PC-3 (cell line): ENCODE measurements at regions not wholly inside any gene's neighbourhood (a gene's known extent, or its start where the extent isn't known, plus 50 kb on each side); places are given as distances from the start of the nearest gene placed in this dataset.

Experiments used
- ATAC-seq: fragments of 200-7000 bp; cut with Tn5 transposase; 2 replicates; pipeline ENCODE4 v1.9.1; 2020; ENCODE audit warnings: mild to moderate bottlenecking, moderate library complexity
- BruUV-seq: library from RNA; stranded (reverse); fragments of 400-500 nt; replicated peaks from 2 replicates; lab custom pipeline; 2021; lab: Mats Ljungman, UMichigan
- CTCF ChIA-PET: fragments of 300-600 bp; sonication (Branson Sonifier 250); formaldehyde crosslinking; loops from one replicate; lab custom pipeline; 2022; ENCODE audit warnings: antibody characterized with exemption; lab: Charles Lee
- POLR2A ChIA-PET: fragments of 300-600 bp; sonication (Branson Sonifier 250); formaldehyde crosslinking; loops from one replicate; lab custom pipeline; 2022; ENCODE audit warnings: antibody characterized with exemption; ENCODE audit not compliant: unreplicated experiment; lab: Charles Lee
- DNase-seq: peaks from one replicate; pipeline ENCODE4 v3.0.0-alpha.2; 2015
- H2AFZ ChIP-seq: fragments of 300-600 bp; sonication (generic); 2 replicates; pipeline ENCODE4 v1.6.0; 2016; ENCODE audit warnings: antibody characterized with exemption, low read length
- H3F3A ChIP-seq: fragments of 300-600 bp; sonication (generic); one replicate; pipeline ENCODE4 v1.6.0; 2017; ENCODE audit warnings: antibody characterized with exemption, low read length, control low read depth, mild to moderate bottlenecking; ENCODE audit not compliant: unreplicated experiment
- H3K27ac ChIP-seq: fragments of 300-600 bp; sonication (generic); 2 replicates; pipeline ENCODE4 v1.5.1; 2016; ENCODE audit warnings: mild to moderate bottlenecking, low read length
- H3K27me3 ChIP-seq: fragments of 300-600 bp; sonication (generic); 2 replicates; pipeline ENCODE4 v1.6.1; 2016; ENCODE audit warnings: low read length, mixed read lengths
- H3K36me3 ChIP-seq: fragments of 300-600 bp; sonication (generic); 2 replicates; pipeline ENCODE4 v1.6.1; 2016; ENCODE audit warnings: low read depth, mixed run types, low read length, mixed read lengths
- H3K4me1 ChIP-seq: fragments of 300-600 bp; sonication (generic); 2 replicates; pipeline ENCODE4 v1.5.1; 2016; ENCODE audit warnings: low read length; ENCODE audit not compliant: insufficient read depth
- H3K4me2 ChIP-seq: fragments of 300-600 bp; sonication (generic); 2 replicates; pipeline ENCODE4 v1.6.0; 2016; ENCODE audit warnings: low read length
- H3K4me3 ChIP-seq: fragments of 300-600 bp; sonication (generic); 2 replicates; pipeline ENCODE4 v1.5.1; 2016; ENCODE audit warnings: mild to moderate bottlenecking, low read length, mixed read lengths
- H3K79me2 ChIP-seq: fragments of 300-600 bp; sonication (generic); 2 replicates; pipeline ENCODE4 v1.6.1; 2017; ENCODE audit warnings: low read length, mixed read lengths
- H3K9ac ChIP-seq: fragments of 300-600 bp; sonication (generic); 2 replicates; pipeline ENCODE4 v1.6.0; 2016; ENCODE audit warnings: mild to moderate bottlenecking, low read length
- H3K9me2 ChIP-seq: fragments of 300-600 bp; sonication (generic); replicated peaks from 2 replicates; pipeline ENCODE4 v1.6.1; 2016; ENCODE audit warnings: mixed run types, low read length, mixed read lengths
- H3K9me3 ChIP-seq: fragments of 300-600 bp; sonication (generic); 2 replicates; pipeline ENCODE4 v1.6.1; 2016; ENCODE audit warnings: low read length, mixed read lengths
- H4K20me1 ChIP-seq: fragments of 300-600 bp; sonication (generic); 2 replicates; pipeline ENCODE4 v1.6.1; 2016; ENCODE audit warnings: low read length, mixed read lengths
- EZH2 ChIP-seq: fragments of 300-600 bp; sonication (generic); IDR thresholded peaks from one replicate; pipeline ENCODE4 v1.6.1; 2017; ENCODE audit warnings: antibody characterized with exemption, mild to moderate bottlenecking, low read length; ENCODE audit not compliant: unreplicated experiment
- EZH2phosphoT487 ChIP-seq: fragments of 300-600 bp; sonication (generic); IDR thresholded peaks from 2 replicates; pipeline ENCODE4 v1.6.1; 2018; ENCODE audit warnings: mild to moderate bottlenecking, antibody characterized with exemption, low read length, borderline replicate concordance
- intact Hi-C: fragments of 100-400 bp; cut with micrococcal nuclease; formaldehyde crosslinking; loops from 2 replicates; pipeline ENCODE4 v1.9.0; 2023
- TF ChIP-seq, protein P1 (sequence below): fragments of 300-600 bp; sonication (generic); conservative IDR thresholded peaks from 2 replicates; pipeline ENCODE4 v1.5.1; 2017; ENCODE audit warnings: antibody characterized with exemption, low read depth, mild to moderate bottlenecking, low read length

DNA sequence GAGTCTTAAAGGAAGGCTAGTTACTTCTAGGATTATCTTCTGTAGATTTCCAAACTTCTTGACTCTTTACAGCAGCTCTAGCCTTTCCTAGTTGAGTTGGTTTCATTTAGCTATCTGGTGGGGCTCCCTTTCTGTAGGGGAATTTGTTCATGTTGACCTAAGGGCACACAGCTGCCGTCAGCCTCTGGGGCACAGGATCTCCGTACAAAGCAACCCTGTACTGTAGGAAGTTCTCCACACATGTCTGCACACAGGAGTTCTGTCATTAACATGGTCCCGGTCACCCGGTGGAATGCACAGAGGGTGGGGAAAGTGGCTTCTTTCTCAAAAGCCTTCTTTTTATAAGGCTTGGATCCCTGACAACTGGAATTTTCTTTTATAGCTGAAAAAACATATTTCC is 88.7 kb upstream of the TNIK start:
- ATAC-seq (no peak), DNase-seq (no peak)
- H3K4me2 ChIP-seq: no peak overlapping the region
- no peaks in the 10 kb centered on the region for H3K36me3 ChIP-seq
- no peak overlapping the region for H3K4me3 ChIP-seq
- TF ChIP-seq EZH2: no peak
- TF ChIP-seq, protein P1, sequence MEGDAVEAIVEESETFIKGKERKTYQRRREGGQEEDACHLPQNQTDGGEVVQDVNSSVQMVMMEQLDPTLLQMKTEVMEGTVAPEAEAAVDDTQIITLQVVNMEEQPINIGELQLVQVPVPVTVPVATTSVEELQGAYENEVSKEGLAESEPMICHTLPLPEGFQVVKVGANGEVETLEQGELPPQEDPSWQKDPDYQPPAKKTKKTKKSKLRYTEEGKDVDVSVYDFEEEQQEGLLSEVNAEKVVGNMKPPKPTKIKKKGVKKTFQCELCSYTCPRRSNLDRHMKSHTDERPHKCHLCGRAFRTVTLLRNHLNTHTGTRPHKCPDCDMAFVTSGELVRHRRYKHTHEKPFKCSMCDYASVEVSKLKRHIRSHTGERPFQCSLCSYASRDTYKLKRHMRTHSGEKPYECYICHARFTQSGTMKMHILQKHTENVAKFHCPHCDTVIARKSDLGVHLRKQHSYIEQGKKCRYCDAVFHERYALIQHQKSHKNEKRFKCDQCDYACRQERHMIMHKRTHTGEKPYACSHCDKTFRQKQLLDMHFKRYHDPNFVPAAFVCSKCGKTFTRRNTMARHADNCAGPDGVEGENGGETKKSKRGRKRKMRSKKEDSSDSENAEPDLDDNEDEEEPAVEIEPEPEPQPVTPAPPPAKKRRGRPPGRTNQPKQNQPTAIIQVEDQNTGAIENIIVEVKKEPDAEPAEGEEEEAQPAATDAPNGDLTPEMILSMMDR: no peak
- TF ChIP-seq EZH2phosphoT487: no peak
- no peaks in the 10 kb centered on the region for H3K79me2 ChIP-seq
- no TSS peak for BruUV-seq
- CTCF ChIA-PET: no interaction called here
- POLR2A ChIA-PET: interaction anchor here (0.7 kb wide), 1 partner anchor 120 kb away, joined by 3 read pairs; no protein-coding TSS in a partner anchor
- H3K27me3 ChIP-seq: no peaks in the 10 kb centered on the region
- H3K9ac ChIP-seq: no peak overlapping the region
- no peak overlapping the region for H3K27ac ChIP-seq
- H3K4me1 ChIP-seq: no peaks in the 10 kb centered on the region
- no peaks in the 10 kb centered on the region for H3K9me2 ChIP-seq
- H3K9me3 ChIP-seq: no peaks in the 10 kb centered on the region
- H4K20me1 ChIP-seq: no peaks in the 10 kb centered on the region
- H3F3A ChIP-seq: no peaks in the 10 kb centered on the region
- intact Hi-C loops: no loop called here
- H2AFZ ChIP-seq: no peak overlapping the region

DNA sequence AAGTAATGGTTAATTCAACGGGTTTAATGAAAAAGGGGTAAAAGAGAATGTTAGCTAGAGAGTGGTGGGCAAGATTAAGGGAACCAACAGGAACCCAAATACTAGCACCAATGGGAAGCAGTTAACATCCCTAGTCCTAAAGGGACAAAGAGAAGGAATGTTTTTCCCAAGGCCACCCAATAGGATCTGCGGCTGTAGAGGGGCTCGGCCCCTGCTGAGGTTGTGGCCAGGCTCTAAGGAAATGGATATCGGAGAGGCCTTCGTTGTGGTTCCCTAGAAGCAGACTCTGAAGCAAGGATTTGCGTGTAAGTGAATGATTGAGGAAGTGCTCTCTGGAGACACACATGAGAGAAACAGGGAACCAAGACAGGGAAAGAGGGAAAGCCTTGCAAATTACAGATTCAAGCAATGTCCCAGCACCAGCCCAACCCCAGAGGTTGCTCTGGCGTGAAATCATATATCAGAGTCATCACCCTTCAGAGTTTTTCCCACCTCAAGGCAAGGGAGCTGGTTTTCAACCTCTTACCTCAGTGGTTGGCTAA is 83.6 kb upstream of the TNIK start:
- Histone ChIP-seq H3K27me3 (no peaks in the 10 kb centered on the region), H3K36me3 (no peaks in the 10 kb centered on the region), H3K27ac (no peak overlapping the region), H3K9me3 (no peaks in the 10 kb centered on the region), H4K20me1 (no peaks in the 10 kb centered on the region), H3K9ac (no peak overlapping the region), H3F3A (no peaks in the 10 kb centered on the region), H2AFZ (no peak overlapping the region), H3K4me3 (no peak overlapping the region), H3K9me2 (no peaks in the 10 kb centered on the region), H3K4me1 (peaks cover 8% of the 10 kb centered on the region; the same call in 1 of the 2 replicates), H3K79me2 (no peaks in the 10 kb centered on the region), H3K4me2 (no peak overlapping the region)
- DNase-seq (no peak), ATAC-seq (no peak)
- ChIA-PET CTCF (no interaction called here), POLR2A (no interaction called here)
- BruUV-seq: no TSS peak
- TF ChIP-seq EZH2: no peak
- TF ChIP-seq EZH2phosphoT487: no peak
- TF ChIP-seq, protein P1: no peak
- intact Hi-C loops: no loop called here

DNA sequence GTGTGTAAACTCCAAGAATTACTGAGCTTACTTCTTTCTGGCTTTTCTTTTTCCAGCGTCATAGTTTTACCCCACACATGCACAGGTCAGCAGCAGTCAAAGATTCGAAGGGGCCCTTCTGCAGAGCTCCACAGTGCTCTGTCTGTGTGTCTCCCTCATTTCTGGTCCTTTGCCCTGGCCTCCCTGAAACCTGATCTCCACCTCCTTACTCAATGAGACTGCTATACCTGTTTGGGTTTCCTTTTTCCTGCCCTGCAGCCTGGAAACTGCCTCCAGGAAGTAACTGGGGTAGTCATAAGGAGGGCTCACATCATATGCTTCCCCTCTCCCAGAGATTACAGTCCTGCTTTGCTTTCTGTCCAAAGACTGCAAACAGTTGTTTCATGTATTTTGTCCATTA is 82.8 kb upstream of the TNIK start:
- no peaks in the 10 kb centered on the region for H4K20me1 ChIP-seq
- DNase-seq (peak; percentile 44), ATAC-seq (peak; percentile 37; the same call in 1 of the 2 replicates)
- ChIA-PET POLR2A (no interaction called here), CTCF (no interaction called here)
- peaks cover 8% of the 10 kb centered on the region; the same call in 1 of the 2 replicates for H3K4me1 ChIP-seq
- H3F3A ChIP-seq: no peaks in the 10 kb centered on the region
- no peak overlapping the region for H3K4me2 ChIP-seq
- no peaks in the 10 kb centered on the region for H3K27me3 ChIP-seq
- H3K79me2 ChIP-seq: no peaks in the 10 kb centered on the region
- H3K4me3 ChIP-seq: no peak overlapping the region
- no peak overlapping the region for H3K9ac ChIP-seq
- no TSS peak for BruUV-seq
- 0 out of 2 replicates have a peak overlapping the region, but pooled peaks have one; percentile 6 for H2AFZ ChIP-seq
- H3K27ac ChIP-seq: no peak overlapping the region
- H3K9me2 ChIP-seq: no peaks in the 10 kb centered on the region
- intact Hi-C loops: no loop called here
- H3K9me3 ChIP-seq: no peaks in the 10 kb centered on the region
- TF ChIP-seq, protein P1: no peak
- TF ChIP-seq EZH2 (no peak), EZH2phosphoT487 (no peak)
- no peaks in the 10 kb centered on the region for H3K36me3 ChIP-seq
